ENCODE measurements at regions not wholly inside any gene's neighbourhood (a gene's known extent, or its start where the extent isn't known, plus 50 kb on each side); places are given as distances from the start of the nearest gene placed in this dataset.

GRCh38 chr5:163162645-163163044 lies 274.8 kb upstream of the CCNG1 start:
- TF ChIP-seq GATA2 (IDR thresholded peaks at IDR 0.05; ENCODE audit: low read depth, low read length) (no peak), GATA3 (IDR thresholded peaks at IDR 0.05; ENCODE audit: low read depth, low read length) (no peak)

All from SH-SY5Y (cell line).